IMR-90 (cell line): ENCODE measurements at regions not wholly inside any gene's neighbourhood (a gene's known extent, or its start where the extent isn't known, plus 50 kb on each side); places are given as distances from the start of the nearest gene placed in this dataset.

Source experiments
- ATAC-seq: fragments of 200-7000 bp; cut with Tn5 transposase; 2 replicates; pipeline ENCODE4 v1.9.1; 2020; ENCODE audit warnings: low read depth, mild to moderate bottlenecking, moderate library complexity
- BruUV-seq: library from RNA; stranded (reverse); fragments of 400-500 nt; replicated peaks from 2 replicates; lab custom pipeline; 2021; lab: Mats Ljungman, UMichigan
- CTCF ChIA-PET: fragments of 300-600 bp; formaldehyde crosslinking; extraction: SDS; loops from one replicate; lab custom pipeline; 2021; ENCODE audit warnings: antibody characterized with exemption; lab: Yijun Ruan, JAX
- POLR2A ChIA-PET: fragments of 300-600 bp; sonication (Branson Sonifier 250); formaldehyde crosslinking; loops from one replicate; lab custom pipeline; 2022; ENCODE audit warnings: antibody characterized with exemption; ENCODE audit not compliant: unreplicated experiment; lab: Charles Lee
- DNase-seq: peaks from one replicate; pipeline ENCODE4 v3.0.0; 2013
- H2AFZ ChIP-seq: replicated peaks from 2 replicates; pipeline ENCODE3; 2013; ENCODE audit warnings: low read length, mild to moderate bottlenecking; ENCODE audit not compliant: poor library complexity
- H2AK5ac ChIP-seq: 2 replicates; pipeline ENCODE4 v1.6.1; 2013; ENCODE audit warnings: low read depth, low read length, inconsistent platforms
- H2AK9ac ChIP-seq: replicated peaks from 2 replicates; pipeline ENCODE3; 2013; ENCODE audit warnings: mild to moderate bottlenecking, low read depth, low read length, moderate library complexity; ENCODE audit not compliant: poor library complexity
- H2BK120ac ChIP-seq: 2 replicates; pipeline ENCODE4 v1.6.1; 2013; ENCODE audit warnings: low read depth, low read length, inconsistent platforms
- H2BK15ac ChIP-seq: 3 replicates; pipeline ENCODE4 v1.6.1; 2013; ENCODE audit warnings: low read depth, low read length, inconsistent platforms
- H2BK20ac ChIP-seq: 2 replicates; pipeline ENCODE4 v1.6.1; 2013; ENCODE audit warnings: low read depth, mild to moderate bottlenecking, inconsistent platforms, low read length, moderate library complexity
- H2BK5ac ChIP-seq: 2 replicates; pipeline ENCODE4 v1.6.1; 2013; ENCODE audit warnings: mild to moderate bottlenecking, low read depth, low read length, inconsistent platforms; ENCODE audit not compliant: poor library complexity, severe bottlenecking
- H3K14ac ChIP-seq: replicated peaks from 2 replicates; pipeline ENCODE4 v1.6.1; 2013; ENCODE audit warnings: low read depth, low read length, inconsistent platforms
- H3K18ac ChIP-seq: 2 replicates; pipeline ENCODE4 v1.6.1; 2013; ENCODE audit warnings: low read depth, low read length, control low read depth
- H3K23ac ChIP-seq: 2 replicates; pipeline ENCODE4 v1.6.1; 2013; ENCODE audit warnings: low read depth, low read length, inconsistent platforms
- H3K27ac ChIP-seq: 2 replicates; pipeline ENCODE4 v1.5.1; 2013; ENCODE audit warnings: mild to moderate bottlenecking, control low read depth, low read length; ENCODE audit not compliant: insufficient read depth
- H3K27me3 ChIP-seq: 2 replicates; pipeline ENCODE4 v1.6.1; 2013; ENCODE audit warnings: low read length; ENCODE audit not compliant: control insufficient read depth, insufficient read depth
- H3K36me3 ChIP-seq: 2 replicates; pipeline ENCODE4 v1.6.1; 2013; ENCODE audit warnings: low read length, mixed read lengths; ENCODE audit not compliant: control insufficient read depth, insufficient read depth
- H3K4ac ChIP-seq: 2 replicates; pipeline ENCODE4 v1.6.1; 2013; ENCODE audit warnings: low read depth, low read length, inconsistent platforms
- H3K4me1 ChIP-seq: 2 replicates; pipeline ENCODE4 v1.6.1; 2013; ENCODE audit warnings: low read length, mixed read lengths; ENCODE audit not compliant: control insufficient read depth, insufficient read depth
- H3K4me2 ChIP-seq: 2 replicates; pipeline ENCODE4 v1.6.1; 2013; ENCODE audit warnings: low read depth, mild to moderate bottlenecking, control low read depth, low read length, moderate library complexity
- H3K4me3 ChIP-seq: 2 replicates; pipeline ENCODE4 v1.5.1; 2013; ENCODE audit warnings: low read depth, mild to moderate bottlenecking, control low read depth, low read length, moderate library complexity; ENCODE audit not compliant: insufficient read depth
- H3K56ac ChIP-seq: 2 replicates; pipeline ENCODE4 v1.6.1; 2013; ENCODE audit warnings: low read length, inconsistent platforms; ENCODE audit not compliant: insufficient read depth; ENCODE audit errors: extremely low read depth
- H3K79me1 ChIP-seq, 2 experiments: 2 replicates each; pipeline ENCODE4 v1.6.1; 2013; ENCODE audit warnings: low read length in 2 of 2, inconsistent platforms in 1 of 2, low read depth in 1 of 2
- H3K9ac ChIP-seq: 2 replicates; pipeline ENCODE4 v1.6.1; 2013; ENCODE audit warnings: low read depth, low read length, control low read depth
- H3K9me1 ChIP-seq: 2 replicates; pipeline ENCODE4 v1.6.1; 2013; ENCODE audit warnings: low read length, inconsistent platforms; ENCODE audit not compliant: insufficient read depth
- H3K9me3 ChIP-seq: 2 replicates; pipeline ENCODE4 v1.6.1; 2013; ENCODE audit warnings: low read length; ENCODE audit not compliant: control insufficient read depth, insufficient read depth
- H4K20me1 ChIP-seq: 2 replicates; pipeline ENCODE4 v1.6.1; 2013; ENCODE audit warnings: low read length, inconsistent platforms; ENCODE audit not compliant: insufficient read depth
- H4K5ac ChIP-seq: 2 replicates; pipeline ENCODE4 v1.6.1; 2013; ENCODE audit warnings: mild to moderate bottlenecking, low read depth, low read length, control low read depth
- H4K8ac ChIP-seq, 2 experiments: 2 replicates each; pipeline ENCODE4 v1.6.1; 2013; ENCODE audit warnings: low read depth in 2 of 2, low read length in 2 of 2, control low read depth in 1 of 2, inconsistent platforms in 1 of 2
- H4K91ac ChIP-seq: 2 replicates; pipeline ENCODE4 v1.6.1; 2013; ENCODE audit warnings: low read depth, low read length, inconsistent platforms; ENCODE audit not compliant: insufficient read depth
- BHLHE40 ChIP-seq: fragments of 150-350 bp; IDR thresholded peaks from 2 replicates; pipeline ENCODE4 v1.6.1; 2016; ENCODE audit warnings: mild to moderate bottlenecking, low read depth, low read length
- CEBPB ChIP-seq: IDR thresholded peaks from 2 replicates; pipeline ENCODE4 v1.6.1; 2012; ENCODE audit warnings: low read depth, low read length, improper control_type of control experiment
- CHD1 ChIP-seq: IDR thresholded peaks from 2 replicates; pipeline ENCODE4 v1.6.1; 2012; ENCODE audit warnings: low read depth, low read length, improper control_type of control experiment
- CTCF ChIP-seq: conservative IDR thresholded peaks from 2 replicates; pipeline ENCODE4 v1.5.1; 2012; ENCODE audit warnings: mild to moderate bottlenecking, low read depth, low read length, improper control_type of control experiment
- ELK1 ChIP-seq: fragments of 150-350 bp; IDR thresholded peaks from 2 replicates; pipeline ENCODE4 v1.6.1; 2016; ENCODE audit warnings: low read depth, mild to moderate bottlenecking, low read length, moderate library complexity, borderline replicate concordance
- FOS ChIP-seq: fragments of 150-350 bp; IDR thresholded peaks from 2 replicates; pipeline ENCODE4 v1.6.1; 2016; ENCODE audit warnings: low read depth, low read length
- MAFK ChIP-seq: IDR thresholded peaks from 2 replicates; pipeline ENCODE4 v1.6.1; 2012; ENCODE audit warnings: low read depth, low read length, improper control_type of control experiment
- MAZ ChIP-seq: IDR thresholded peaks from 2 replicates; pipeline ENCODE4 v1.6.1; 2012; ENCODE audit warnings: low read depth, mild to moderate bottlenecking, low read length, improper control_type of control experiment, moderate library complexity, borderline replicate concordance
- MXI1 ChIP-seq: IDR thresholded peaks from 2 replicates; pipeline ENCODE4 v1.6.1; 2012; ENCODE audit warnings: low read depth, mild to moderate bottlenecking, low read length, moderate library complexity, borderline replicate concordance
- NFE2L2 ChIP-seq: fragments of 150-350 bp; IDR thresholded peaks from 2 replicates; pipeline ENCODE4 v1.6.1; 2016; ENCODE audit warnings: low read depth, mild to moderate bottlenecking, low read length
- POLR2A ChIP-seq: IDR thresholded peaks from 2 replicates; pipeline ENCODE4 v1.6.1; 2012; ENCODE audit warnings: mild to moderate bottlenecking, low read depth, low read length
- RAD21 ChIP-seq: IDR thresholded peaks from 2 replicates; pipeline ENCODE4 v1.6.1; 2012; ENCODE audit warnings: low read length, improper control_type of control experiment
- RCOR1 ChIP-seq: IDR thresholded peaks from 2 replicates; pipeline ENCODE4 v1.6.1; 2012; ENCODE audit warnings: mild to moderate bottlenecking, low read length, improper control_type of control experiment; ENCODE audit not compliant: insufficient replicate concordance
- RFX5 ChIP-seq: IDR thresholded peaks from 2 replicates; pipeline ENCODE4 v1.8.0; 2012; ENCODE audit warnings: low read depth, mild to moderate bottlenecking, low read length, moderate library complexity
- SMC3 ChIP-seq: fragments of 150-350 bp; IDR thresholded peaks from 2 replicates; pipeline ENCODE4 v1.6.1; 2016; ENCODE audit warnings: low read depth, mild to moderate bottlenecking, antibody characterized with exemption, low read length, moderate library complexity
- USF2 ChIP-seq: fragments of 150-350 bp; IDR thresholded peaks from 2 replicates; pipeline ENCODE4 v1.6.1; 2017; ENCODE audit warnings: mild to moderate bottlenecking, antibody characterized with exemption, low read length, low read depth
- dilution Hi-C: fragments of 300-500 bp; cut with HindIII; formaldehyde crosslinking; loops from one replicate; pipeline ENCODE4 v1.14.3; 2018; ENCODE audit warnings: low sequenced_read_pairs; ENCODE audit not compliant: unreplicated experiment
- in situ Hi-C: fragments of 300-500 bp; cut with MboI; formaldehyde crosslinking; loops from 3 replicates; pipeline ENCODE4 v1.14.3; 2019; ENCODE audit warnings: low sequenced_read_pairs, inconsistent platforms, mixed read lengths
- intact Hi-C: fragments of 100-400 bp; cut with micrococcal nuclease; formaldehyde crosslinking; loops from 2 replicates; pipeline ENCODE4 v1.10.0; 2022

GRCh38 chr13:106626473-106626872 is 58.5 kb upstream of the ARGLU1 start:
- H3K14ac ChIP-seq = no peak overlapping the region
- ATAC-seq (no peak), DNase-seq (no peak)
- no peak overlapping the region for H2AK5ac ChIP-seq
- H3K4me1 ChIP-seq = no peaks in the 10 kb centered on the region
- H4K5ac ChIP-seq = no peak overlapping the region
- no peak overlapping the region for H4K8ac ChIP-seq
- ChIA-PET POLR2A (no interaction called here), CTCF (no interaction called here)
- no peak overlapping the region for H3K9ac ChIP-seq
- no peak overlapping the region for H3K4ac ChIP-seq
- intact Hi-C loops (no loop called here), dilution Hi-C loops (no loop called here), in situ Hi-C loops (no loop called here)
- no TSS peak for BruUV-seq
- no peak overlapping the region for H4K91ac ChIP-seq
- no peak overlapping the region for H3K56ac ChIP-seq
- H3K4me2 ChIP-seq = no peak overlapping the region
- H3K79me1 ChIP-seq = no peaks in the 10 kb centered on the region
- no peak overlapping the region for H2AFZ ChIP-seq
- no peak overlapping the region for H2BK20ac ChIP-seq
- H3K9me1 ChIP-seq = no peaks in the 10 kb centered on the region
- H3K27me3 ChIP-seq = peaks cover 21% of the 10 kb centered on the region
- no peaks in the 10 kb centered on the region for H3K36me3 ChIP-seq
- no peak overlapping the region for H2BK15ac ChIP-seq
- H2BK120ac ChIP-seq = no peak overlapping the region
- no peaks in the 10 kb centered on the region for H3K9me3 ChIP-seq
- no peak overlapping the region for H3K4me3 ChIP-seq
- H2BK5ac ChIP-seq = no peak overlapping the region
- H4K20me1 ChIP-seq = no peaks in the 10 kb centered on the region
- no peak overlapping the region for H2AK9ac ChIP-seq
- TF ChIP-seq MAZ (no peak), RCOR1 (no peak), RFX5 (no peak), CEBPB (no peak), BHLHE40 (no peak), MXI1 (no peak), USF2 (no peak), SMC3 (no peak), CTCF (no peak), NFE2L2 (no peak), MAFK (no peak), POLR2A (no peak), CHD1 (no peak), ELK1 (no peak), FOS (no peak), RAD21 (no peak)
- no peak overlapping the region for H3K23ac ChIP-seq
- H3K27ac ChIP-seq = no peak overlapping the region
- H3K18ac ChIP-seq = no peak overlapping the region
